Small intestine (tissue), 7 donors: ENCODE measurements at regions not wholly inside any gene's neighbourhood (a gene's known extent, or its start where the extent isn't known, plus 50 kb on each side); places are given as distances from the start of the nearest gene placed in this dataset.

Experiments
- DNase-seq, 2 donors: peaks; one replicate each; pipeline versions ENCODE4 v3.0.0 to v3.0.0-alpha.2; 2013
- FAIRE-seq: peaks from 2 replicates; lab custom pipeline; 2012; peaks lifted over from hg19 to GRCh38; lab: Jason Lieb, UNC
- H3K27ac ChIP-seq, 3 donors: one replicate each; pipeline ENCODE4 v1.5.1; 2013; ENCODE audit warnings: low read length in 2 of 3, mild to moderate bottlenecking in 2 of 3, control low read depth in 1 of 3, inconsistent platforms in 1 of 3, low read depth in 1 of 3, moderate library complexity in 1 of 3
- H3K27me3 ChIP-seq, 3 donors: one replicate each; pipeline ENCODE4 v1.6.1; 2013; ENCODE audit warnings: low read length in 3 of 3, inconsistent platforms in 1 of 3; ENCODE audit not compliant: control insufficient read depth in 3 of 3, insufficient read depth in 3 of 3
- H3K36me3 ChIP-seq, 3 donors: one replicate each; pipeline ENCODE4 v1.6.1; 2013; ENCODE audit warnings: low read length in 3 of 3, inconsistent platforms in 1 of 3, low read depth in 1 of 3, mild to moderate bottlenecking in 1 of 3, moderate library complexity in 1 of 3; ENCODE audit not compliant: control insufficient read depth in 3 of 3, insufficient read depth in 2 of 3
- H3K4me1 ChIP-seq, 3 donors: one replicate each; pipeline ENCODE4 v1.6.1; 2013; ENCODE audit warnings: low read length in 2 of 3, inconsistent platforms in 1 of 3, low read depth in 1 of 3, mild to moderate bottlenecking in 1 of 3, moderate library complexity in 1 of 3; ENCODE audit not compliant: control insufficient read depth in 3 of 3, insufficient read depth in 2 of 3
- H3K4me3 ChIP-seq, 3 donors: one replicate each; pipeline ENCODE4 v1.5.1; 2013; ENCODE audit warnings: low read length in 3 of 3, control low read depth in 1 of 3, inconsistent platforms in 1 of 3, low read depth in 1 of 3, mild to moderate bottlenecking in 1 of 3, moderate library complexity in 1 of 3
- H3K9me3 ChIP-seq, 2 donors: one replicate each; pipeline ENCODE4 v1.6.1; 2013; ENCODE audit warnings: low read depth in 1 of 2, low read length in 1 of 2; ENCODE audit not compliant: control insufficient read depth in 2 of 2, insufficient read depth in 1 of 2
- WGBS, 3 donors: extraction: QIAGEN DNeasy Blood & Tissue Kit; methylation state at CpG; one replicate each; pipeline ENCODE4 v1.1.7; 2013; 5-methylcytosine and 5-hydroxymethylcytosine counted together
- donor health status: healthy with polysubstance abuse.
- donor health status: control.
- donor health status: control.
- donor health status: Bipolar disorder and iron deficiency.
- donor health status: healthy.

- no peak overlapping the region for H3K27ac ChIP-seq
- H3K36me3 ChIP-seq, result no peaks in the 10 kb centered on the region
- H3K9me3 ChIP-seq, result no peaks in the 10 kb centered on the region
- H3K4me1 ChIP-seq, result no peaks in the 10 kb centered on the region
- H3K27me3 ChIP-seq, result no peaks in the 10 kb centered on the region
- FAIRE-seq (no peak), DNase-seq (no peak)
- 66 to 86% (median 83%) methylated on average over 1 of the region's 1 CpG for WGBS, 3 donors
- no peak overlapping the region for H3K4me3 ChIP-seq
Measured at GRCh38 chr12:84075991-84076390, 836.6 kb downstream of the SLC6A15 start.

- H3K27me3 ChIP-seq, result no peaks in the 10 kb centered on the region
- FAIRE-seq (no peak), DNase-seq (no peak)
- no peaks in the 10 kb centered on the region for H3K9me3 ChIP-seq
- H3K4me1 ChIP-seq, result no peaks in the 10 kb centered on the region
- no peak overlapping the region for H3K4me3 ChIP-seq
- no peaks in the 10 kb centered on the region for H3K36me3 ChIP-seq
- 71 to 74% (median 72%) methylated on average over 4 of the region's 4 CpGs for WGBS, 3 donors
- H3K27ac ChIP-seq, result no peak overlapping the region
Measured at GRCh38 chr12:84073401-84073800, 839.2 kb downstream of the SLC6A15 start.

- no peaks in the 10 kb centered on the region for H3K9me3 ChIP-seq
- H3K27me3 ChIP-seq, result no peaks in the 10 kb centered on the region
- H3K27ac ChIP-seq, result no peak overlapping the region
- no peaks in the 10 kb centered on the region for H3K36me3 ChIP-seq
- DNase-seq, result no peak
- no peak for FAIRE-seq
- H3K4me1 ChIP-seq, result no peaks in the 10 kb centered on the region
- H3K4me3 ChIP-seq, result no peak overlapping the region
Measured at GRCh38 chr12:84072961-84073360, 839.6 kb downstream of the SLC6A15 start.

- no peak overlapping the region for H3K4me3 ChIP-seq
- H3K27me3 ChIP-seq, result no peaks in the 10 kb centered on the region
- H3K9me3 ChIP-seq, result no peaks in the 10 kb centered on the region
- H3K36me3 ChIP-seq, result no peaks in the 10 kb centered on the region
- no peak overlapping the region for H3K27ac ChIP-seq
- WGBS, 3 donors, result 65 to 78% (median 77%) methylated on average over 4 of the region's 4 CpGs
- H3K4me1 ChIP-seq, result no peaks in the 10 kb centered on the region
- FAIRE-seq, result no peak
- DNase-seq, result no peak
Measured at GRCh38 chr12:84070292-84070691, 842.3 kb downstream of the SLC6A15 start.

GRCh38 chr12:84069699-84070098 is 842.9 kb downstream of the SLC6A15 start:
- Histone ChIP-seq H3K4me1 (no peaks in the 10 kb centered on the region), H3K9me3 (no peaks in the 10 kb centered on the region), H3K27me3 (no peaks in the 10 kb centered on the region), H3K36me3 (no peaks in the 10 kb centered on the region), H3K27ac (no peak overlapping the region), H3K4me3 (no peak overlapping the region)
- no peak for DNase-seq
- no peak for FAIRE-seq
- 84 to 91% (median 86%) methylated on average over 1 of the region's 1 CpG for WGBS, 3 donors

- no peak overlapping the region for H3K27ac ChIP-seq
- WGBS, 3 donors, result 50 to 55% (median 50%) methylated on average over 2 of the region's 2 CpGs
- FAIRE-seq, result no peak
- no peaks in the 10 kb centered on the region for H3K36me3 ChIP-seq
- H3K9me3 ChIP-seq, result no peaks in the 10 kb centered on the region
- H3K4me1 ChIP-seq, result no peaks in the 10 kb centered on the region
- DNase-seq, result no peak
- no peak overlapping the region for H3K4me3 ChIP-seq
- H3K27me3 ChIP-seq, result no peaks in the 10 kb centered on the region
Measured at GRCh38 chr12:84069198-84069597, 843.4 kb downstream of the SLC6A15 start.

GRCh38 chr12:84058136-84058535 is 854.5 kb downstream of the SLC6A15 start:
- H3K36me3 ChIP-seq, result no peaks in the 10 kb centered on the region
- 29 to 61% (median 37%) methylated on average over 4 of the region's 4 CpGs for WGBS, 3 donors
- no peaks in the 10 kb centered on the region for H3K27me3 ChIP-seq
- no peak for DNase-seq
- no peaks in the 10 kb centered on the region for H3K9me3 ChIP-seq
- no peak overlapping the region for H3K4me3 ChIP-seq
- FAIRE-seq, result no peak
- no peak overlapping the region for H3K27ac ChIP-seq
- no peaks in the 10 kb centered on the region for H3K4me1 ChIP-seq

GRCh38 chr12:84054811-84055210 is 857.8 kb downstream of the SLC6A15 start:
- H3K9me3 ChIP-seq, result no peaks in the 10 kb centered on the region
- H3K27me3 ChIP-seq, result no peaks in the 10 kb centered on the region
- WGBS, 3 donors, result 74 to 79% (median 78%) methylated on average over 2 of the region's 2 CpGs
- H3K4me3 ChIP-seq, result no peak overlapping the region
- FAIRE-seq (no peak), DNase-seq (no peak)
- no peaks in the 10 kb centered on the region for H3K36me3 ChIP-seq
- no peak overlapping the region for H3K27ac ChIP-seq
- H3K4me1 ChIP-seq, result no peaks in the 10 kb centered on the region

- H3K9me3 ChIP-seq, result peaks cover 0 to 11% of the 10 kb centered on the region in 2 donors
- WGBS, 3 donors, result 74 to 89% (median 78%) methylated on average over 1 of the region's 1 CpG
- no peaks in the 10 kb centered on the region for H3K27me3 ChIP-seq
- H3K36me3 ChIP-seq, result no peaks in the 10 kb centered on the region
- no peak for DNase-seq
- no peaks in the 10 kb centered on the region for H3K4me1 ChIP-seq
- H3K27ac ChIP-seq, result no peak overlapping the region
- no peak for FAIRE-seq
- H3K4me3 ChIP-seq, result no peak overlapping the region
Measured at GRCh38 chr12:84047881-84048280, 864.7 kb downstream of the SLC6A15 start.
